Right forelimb (tissue), 1 donor: ENCODE measurements at regions not wholly inside any gene's neighbourhood (a gene's known extent, or its start where the extent isn't known, plus 50 kb on each side); places are given as distances from the start of the nearest gene placed in this dataset.
"Not testable (repeated sequence)": the region's sequence is repeated elsewhere in the genome, so short reads cannot be mapped to it uniquely, and the experiment has no call there.

Experiments
- DNase-seq: peaks from one replicate; pipeline ENCODE4 v3.0.0-alpha.2; 2018

GRCh38 chr21:33971492-33972013, 55.9 kb upstream of the ATP5PO start:
- DNase-seq = no peak

- DNase-seq = no peak
These were observed 54.0 kb upstream of the ATP5PO start for GRCh38 chr21:33969581-33969980.

- DNase-seq = no peak
These were observed 53.4 kb upstream of the ATP5PO start for GRCh38 chr21:33968995-33969348.

- DNase-seq = no peak
These were observed 52.7 kb upstream of the ATP5PO start for GRCh38 chr21:33968080-33968994.

GRCh38 chr21:33967086-33967571, 51.5 kb upstream of the ATP5PO start:
- no peak for DNase-seq

- no peak for DNase-seq
These were observed 50.8 kb upstream of the ATP5PO start for GRCh38 chr21:33966324-33966949.

GRCh38 chr21:33965662-33966061, 50.1 kb upstream of the ATP5PO start:
- DNase-seq = not testable (repeated sequence)
